HepG2 (cell line): ENCODE measurements at regions not wholly inside any gene's neighbourhood (a gene's known extent, or its start where the extent isn't known, plus 50 kb on each side); places are given as distances from the start of the nearest gene placed in this dataset.

ENCODE experiments used
- ATAC-seq: fragments of 200-7000 bp; cut with Tn5 transposase; 3 replicates; pipeline ENCODE4 v1.9.1; 2020; ENCODE audit warnings: mild to moderate bottlenecking, moderate library complexity
- BruUV-seq: library from RNA; stranded (reverse); fragments of 400-500 nt; replicated peaks from 2 replicates; lab custom pipeline; 2021; lab: Mats Ljungman, UMichigan
- CTCF ChIA-PET: fragments of 300-600 bp; formaldehyde crosslinking; extraction: SDS; loops from one replicate; lab custom pipeline; 2021; ENCODE audit warnings: low total read pairs, inconsistent platforms, low intra/inter-chr PET ratio; lab: Yijun Ruan, JAX
- POLR2A ChIA-PET: fragments of 350-600 bp; sonication (Branson Sonifier 250); formaldehyde crosslinking; loops from one replicate; lab custom pipeline; 2020; ENCODE audit warnings: antibody characterized with exemption, inconsistent platforms; lab: Yijun Ruan, JAX
- DNase-seq: peaks from one replicate; pipeline ENCODE4 v3.0.0-alpha.2; 2015; ENCODE audit warnings: low spot score
- FAIRE-seq: peaks from 3 replicates; lab custom pipeline; 2011; peaks lifted over from hg19 to GRCh38; lab: Jason Lieb, UNC
- H2AFZ ChIP-seq: one replicate; pipeline ENCODE4 v1.6.1; 2011; ENCODE audit warnings: low read length, inconsistent platforms
- H3K27ac ChIP-seq: fragments of 300-600 bp; 3 replicates; pipeline ENCODE4 v1.8.0; 2011; ENCODE audit warnings: mixed run types, mild to moderate bottlenecking, mixed read lengths, low read length, inconsistent platforms; ENCODE audit not compliant: insufficient read depth; ENCODE audit errors: extremely low read length
- H3K27me3 ChIP-seq, 2 experiments: fragments of 200-600 bp in 1 of 2; 2 replicates in 1 of 2; 3 replicates in 1 of 2; pipeline versions ENCODE4 v1.6.0 to v1.8.0; 2011; ENCODE audit warnings: low read length in 2 of 2, mild to moderate bottlenecking in 2 of 2, moderate library complexity in 2 of 2, inconsistent platforms in 1 of 2; ENCODE audit not compliant: insufficient read depth in 2 of 2, control insufficient read depth in 1 of 2
- H3K36me3 ChIP-seq, 2 experiments: fragments of 200-600 bp in 1 of 2; replicated peaks in 1 of 2; 2 replicates in 1 of 2; 3 replicates in 1 of 2; pipeline versions ENCODE4 v1.5.1 to v1.8.0; 2011; ENCODE audit warnings: low read length in 2 of 2, inconsistent platforms in 1 of 2; ENCODE audit not compliant: insufficient read depth in 2 of 2, control insufficient read depth in 1 of 2
- H3K4me1 ChIP-seq: 2 replicates; pipeline ENCODE4 v1.5.1; 2012; ENCODE audit warnings: low read length, inconsistent platforms; ENCODE audit not compliant: insufficient read depth
- H3K4me2 ChIP-seq: 2 replicates; pipeline ENCODE4 v1.6.0; 2011; ENCODE audit warnings: low read depth, low read length, inconsistent platforms
- H3K4me3 ChIP-seq, 3 experiments: fragments of 200-600 bp in 1 of 3; sonication (generic), shearing (Covaris generic) in 1 of 3; replicated peaks in 1 of 3; 2 replicates each; pipeline ENCODE4 v1.5.1; 2011 to 2016; ENCODE audit warnings: low read length in 3 of 3, inconsistent platforms in 2 of 3, low read depth in 2 of 3, mild to moderate bottlenecking in 2 of 3, control low read depth in 1 of 3, mixed read lengths in 1 of 3; ENCODE audit not compliant: insufficient read depth in 1 of 3
- H3K79me2 ChIP-seq: one replicate; pipeline ENCODE4 v1.6.1; 2011; ENCODE audit warnings: low read length, inconsistent platforms; ENCODE audit not compliant: insufficient read depth
- H3K9ac ChIP-seq: 2 replicates; pipeline ENCODE4 v1.6.0; 2011; ENCODE audit warnings: mild to moderate bottlenecking, low read depth, low read length, inconsistent platforms; ENCODE audit not compliant: insufficient read depth
- H3K9me3 ChIP-seq: 2 replicates; pipeline ENCODE4 v1.5.1; 2012; ENCODE audit warnings: mild to moderate bottlenecking, low read length
- H4K20me1 ChIP-seq: 2 replicates; pipeline ENCODE4 v1.6.0; 2011; ENCODE audit warnings: inconsistent platforms, mild to moderate bottlenecking, low read length, moderate library complexity; ENCODE audit not compliant: insufficient read depth
- ELF4 ChIP-seq: sonication (generic); formaldehyde crosslinking; IDR thresholded peaks from 2 replicates; pipeline ENCODE4 v1.5.0; 2020; ENCODE audit warnings: missing genetic modification reagents, mild to moderate bottlenecking, moderate library complexity, borderline replicate concordance
- HOXD1 ChIP-seq: sonication (generic); formaldehyde crosslinking; IDR thresholded peaks from 2 replicates; pipeline ENCODE4 v1.5.0; 2020; ENCODE audit warnings: missing genetic modification reagents
- KLF13 ChIP-seq: sonication (generic); formaldehyde crosslinking; IDR thresholded peaks from 2 replicates; pipeline ENCODE4 v1.4.0; 2020; ENCODE audit warnings: mild to moderate bottlenecking, missing genetic modification reagents
- MAFF ChIP-seq: IDR thresholded peaks from 2 replicates; pipeline ENCODE4 v1.6.1; 2011; ENCODE audit warnings: low read depth, low read length, improper control_type of control experiment
- MED1 ChIP-seq: sonication (generic); formaldehyde crosslinking; IDR thresholded peaks from 2 replicates; pipeline ENCODE4 v1.4.0; 2020; ENCODE audit warnings: missing genetic modification reagents
- ONECUT2 ChIP-seq: sonication (generic); formaldehyde crosslinking; IDR thresholded peaks from 2 replicates; pipeline ENCODE4 v1.4.0; 2020; ENCODE audit warnings: missing genetic modification reagents
- PCBP1 ChIP-seq: fragments of 200-400 bp; formaldehyde crosslinking; IDR thresholded peaks from 2 replicates; pipeline ENCODE4 v1.6.1; 2017; ENCODE audit warnings: mild to moderate bottlenecking, low read depth, low read length, borderline replicate concordance
- PHF8 ChIP-seq: sonication (generic); formaldehyde crosslinking; IDR thresholded peaks from 2 replicates; pipeline ENCODE4 v1.5.0; 2020; ENCODE audit warnings: missing genetic modification reagents
- RELA ChIP-seq: sonication (generic); formaldehyde crosslinking; IDR thresholded peaks from 2 replicates; pipeline ENCODE4 v1.4.0; 2020; ENCODE audit warnings: missing genetic modification reagents
- SNAI1 ChIP-seq: sonication (generic); formaldehyde crosslinking; IDR thresholded peaks from 2 replicates; pipeline ENCODE4 v1.5.0; 2020; ENCODE audit warnings: mild to moderate bottlenecking, missing genetic modification reagents, borderline replicate concordance
- SNAPC2 ChIP-seq: sonication (generic); formaldehyde crosslinking; IDR thresholded peaks from 2 replicates; pipeline ENCODE4 v1.8.1; 2022; ENCODE audit warnings: mild to moderate bottlenecking, missing genetic modification reagents
- STAT5B ChIP-seq: sonication (generic); formaldehyde crosslinking; IDR thresholded peaks from 2 replicates; pipeline ENCODE4 v1.4.0; 2020; ENCODE audit warnings: missing genetic modification reagents
- ZBTB8A ChIP-seq: sonication (generic); formaldehyde crosslinking; IDR thresholded peaks from 2 replicates; pipeline ENCODE4 v1.4.0; 2020; ENCODE audit warnings: mild to moderate bottlenecking, low read depth, missing genetic modification reagents, borderline replicate concordance
- ZMAT3 ChIP-seq: sonication (generic); formaldehyde crosslinking; conservative IDR thresholded peaks from 2 replicates; pipeline ENCODE4 v1.7.0; 2021; ENCODE audit warnings: missing genetic modification reagents
- ZNF292 ChIP-seq: sonication (generic); formaldehyde crosslinking; IDR thresholded peaks from 2 replicates; pipeline ENCODE4 v1.8.1; 2022; ENCODE audit warnings: mild to moderate bottlenecking, low read depth, missing genetic modification reagents, borderline replicate concordance
- ZNF549 ChIP-seq: sonication (generic); formaldehyde crosslinking; IDR thresholded peaks from 2 replicates; pipeline ENCODE4 v1.5.0; 2020; ENCODE audit warnings: missing genetic modification reagents
- ZNF558 ChIP-seq: sonication (generic); formaldehyde crosslinking; IDR thresholded peaks from 2 replicates; pipeline ENCODE4 v1.9.0; 2022; ENCODE audit warnings: mild to moderate bottlenecking, missing genetic modification reagents, borderline replicate concordance
- ZNF615 ChIP-seq: sonication (generic); formaldehyde crosslinking; IDR thresholded peaks from 2 replicates; pipeline ENCODE4 v1.5.0; 2020; ENCODE audit warnings: mild to moderate bottlenecking, missing genetic modification reagents, borderline replicate concordance
- ZNF713 ChIP-seq: sonication (generic); formaldehyde crosslinking; IDR thresholded peaks from 2 replicates; pipeline ENCODE4 v1.4.0; 2020; ENCODE audit warnings: mild to moderate bottlenecking, missing genetic modification reagents
- WGBS: methylation state at CpG from one replicate; pipeline ENCODE4 v1.1.6; 2017; ENCODE audit warnings: low lambda C conversion rate; 5-methylcytosine and 5-hydroxymethylcytosine counted together
- in situ Hi-C: cut with HindIII; loops from 2 replicates; pipeline ENCODE4 v1.10.0; 2017; ENCODE audit warnings: low pct_unique_long_range_greater_than_20kb; ENCODE audit not compliant: extremely low pct_ligation_motif_present
- intact Hi-C: fragments of 100-400 bp; cut with micrococcal nuclease; formaldehyde crosslinking; loops from one replicate; pipeline ENCODE4 v1.10.0; 2022; ENCODE audit not compliant: unreplicated experiment
- TF ChIP-seq, protein P1 (sequence below): sonication (generic); formaldehyde crosslinking; IDR thresholded peaks from 2 replicates; pipeline ENCODE4 v1.4.0; 2020; ENCODE audit warnings: mild to moderate bottlenecking, missing genetic modification reagents
- TF ChIP-seq, protein P2 (sequence below): sonication (generic); formaldehyde crosslinking; conservative IDR thresholded peaks from 2 replicates; pipeline ENCODE4 v1.8.0; 2022; ENCODE audit warnings: missing genetic modification reagents
- TF ChIP-seq, protein P3 (sequence below): sonication (generic); formaldehyde crosslinking; IDR thresholded peaks from 2 replicates; pipeline ENCODE4 v1.4.0; 2020; ENCODE audit warnings: mild to moderate bottlenecking, missing genetic modification reagents

DNA sequence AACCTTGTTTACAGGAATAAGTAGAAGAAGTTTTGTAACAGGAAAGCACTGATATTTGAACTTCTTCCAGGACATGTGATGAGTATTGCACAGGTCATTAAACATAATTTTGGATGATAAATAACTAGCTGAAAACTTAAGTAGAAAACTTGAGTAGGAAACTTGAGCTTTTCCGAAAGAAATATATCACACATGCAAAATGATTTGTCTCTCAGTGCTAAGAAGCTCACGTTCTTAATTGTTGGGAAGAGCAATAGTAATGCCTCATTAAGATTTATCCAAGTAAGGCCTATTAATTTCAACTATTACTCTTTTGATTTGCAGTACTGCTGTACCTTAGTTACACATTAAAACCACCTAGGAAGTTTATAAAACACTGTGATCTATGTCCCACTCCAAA, 1921.9 kb upstream of the LRRTM1 start (continued):
- TF ChIP-seq, protein P1, sequence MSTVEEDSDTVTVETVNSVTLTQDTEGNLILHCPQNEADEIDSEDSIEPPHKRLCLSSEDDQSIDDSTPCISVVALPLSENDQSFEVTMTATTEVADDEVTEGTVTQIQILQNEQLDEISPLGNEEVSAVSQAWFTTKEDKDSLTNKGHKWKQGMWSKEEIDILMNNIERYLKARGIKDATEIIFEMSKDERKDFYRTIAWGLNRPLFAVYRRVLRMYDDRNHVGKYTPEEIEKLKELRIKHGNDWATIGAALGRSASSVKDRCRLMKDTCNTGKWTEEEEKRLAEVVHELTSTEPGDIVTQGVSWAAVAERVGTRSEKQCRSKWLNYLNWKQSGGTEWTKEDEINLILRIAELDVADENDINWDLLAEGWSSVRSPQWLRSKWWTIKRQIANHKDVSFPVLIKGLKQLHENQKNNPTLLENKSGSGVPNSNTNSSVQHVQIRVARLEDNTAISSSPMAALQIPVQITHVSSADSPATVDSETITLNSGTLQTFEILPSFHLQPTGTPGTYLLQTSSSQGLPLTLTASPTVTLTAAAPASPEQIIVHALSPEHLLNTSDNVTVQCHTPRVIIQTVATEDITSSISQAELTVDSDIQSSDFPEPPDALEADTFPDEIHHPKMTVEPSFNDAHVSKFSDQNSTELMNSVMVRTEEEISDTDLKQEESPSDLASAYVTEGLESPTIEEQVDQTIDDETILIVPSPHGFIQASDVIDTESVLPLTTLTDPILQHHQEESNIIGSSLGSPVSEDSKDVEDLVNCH (CRISPR knock-in tag), result no peak
- TF ChIP-seq ZNF713 (no peak), ZNF615 (CRISPR knock-in tag) (no peak), ZNF549 (CRISPR knock-in tag) (no peak), MED1 (CRISPR knock-in tag) (no peak)

DNA sequence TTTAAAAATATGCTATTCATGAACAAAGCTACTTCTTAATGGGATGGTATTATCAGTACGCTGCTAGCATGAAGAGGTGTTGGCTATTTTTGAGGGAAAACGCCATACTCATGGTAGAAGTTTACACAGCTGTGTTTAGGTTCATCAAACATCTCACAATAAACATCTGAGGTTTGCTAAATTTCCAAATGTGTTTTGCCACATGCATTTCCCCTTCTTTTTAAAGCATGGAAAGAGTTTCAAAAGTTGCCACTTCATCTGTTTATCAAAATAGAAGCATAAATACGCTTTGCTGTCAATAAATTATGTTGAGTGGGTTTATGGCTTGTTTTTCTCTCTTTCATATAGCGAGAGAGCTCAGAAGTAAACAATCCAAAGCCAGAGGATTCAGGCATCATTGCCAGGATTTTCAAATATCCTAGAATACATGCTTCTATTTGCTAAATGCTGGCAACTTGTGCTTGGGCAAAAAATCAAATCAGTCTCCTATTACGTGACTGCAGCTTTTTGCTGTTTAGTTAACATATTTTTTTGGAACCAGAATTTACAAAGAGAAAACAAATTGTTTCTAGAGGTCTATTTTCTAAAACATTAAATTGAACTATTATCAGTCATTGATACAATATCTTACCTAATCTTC, 1919.9 kb upstream of the LRRTM1 start:
- in situ Hi-C loops (no loop called here), intact Hi-C loops (no loop called here)
- BruUV-seq, result no TSS peak
- H2AFZ ChIP-seq, result no peak overlapping the region
- H3K9me3 ChIP-seq, result peaks cover 68% of the 10 kb centered on the region
- H3K36me3 ChIP-seq, result no peaks in the 10 kb centered on the region
- no peak overlapping the region for H3K27ac ChIP-seq
- no peak for DNase-seq
- CTCF ChIA-PET, result no interaction called here
- POLR2A ChIA-PET, result no interaction called here
- no peak for ATAC-seq
- H3K4me2 ChIP-seq, result no peak overlapping the region
- no peaks in the 10 kb centered on the region for H3K27me3 ChIP-seq
- H3K79me2 ChIP-seq, result no peaks in the 10 kb centered on the region
- H3K4me1 ChIP-seq, result no peaks in the 10 kb centered on the region
- no peaks in the 10 kb centered on the region for H4K20me1 ChIP-seq
- H3K9ac ChIP-seq, result no peak overlapping the region
- WGBS, result 4% methylated on average over 5 of the region's 5 CpGs
- no peak overlapping the region for H3K4me3 ChIP-seq
- no peak for FAIRE-seq
- no peak for TF ChIP-seq ZBTB8A
- no peak for TF ChIP-seq ZNF292
- no peak for TF ChIP-seq ONECUT2 (CRISPR knock-in tag)
- TF ChIP-seq SNAPC2 (CRISPR knock-in tag), result no peak
- no peak for TF ChIP-seq RELA (CRISPR knock-in tag)
- TF ChIP-seq STAT5B (CRISPR knock-in tag), result no peak
- TF ChIP-seq ZNF558, result no peak
- TF ChIP-seq PHF8, result no peak
- no peak for TF ChIP-seq SNAI1
- no peak for TF ChIP-seq HOXD1
- TF ChIP-seq MAFF, result no peak
- TF ChIP-seq, protein P2, sequence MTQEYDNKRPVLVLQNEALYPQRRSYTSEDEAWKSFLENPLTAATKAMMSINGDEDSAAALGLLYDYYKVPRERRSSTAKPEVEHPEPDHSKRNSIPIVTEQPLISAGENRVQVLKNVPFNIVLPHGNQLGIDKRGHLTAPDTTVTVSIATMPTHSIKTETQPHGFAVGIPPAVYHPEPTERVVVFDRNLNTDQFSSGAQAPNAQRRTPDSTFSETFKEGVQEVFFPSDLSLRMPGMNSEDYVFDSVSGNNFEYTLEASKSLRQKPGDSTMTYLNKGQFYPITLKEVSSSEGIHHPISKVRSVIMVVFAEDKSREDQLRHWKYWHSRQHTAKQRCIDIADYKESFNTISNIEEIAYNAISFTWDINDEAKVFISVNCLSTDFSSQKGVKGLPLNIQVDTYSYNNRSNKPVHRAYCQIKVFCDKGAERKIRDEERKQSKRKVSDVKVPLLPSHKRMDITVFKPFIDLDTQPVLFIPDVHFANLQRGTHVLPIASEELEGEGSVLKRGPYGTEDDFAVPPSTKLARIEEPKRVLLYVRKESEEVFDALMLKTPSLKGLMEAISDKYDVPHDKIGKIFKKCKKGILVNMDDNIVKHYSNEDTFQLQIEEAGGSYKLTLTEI (CRISPR knock-in tag), result no peak
- TF ChIP-seq, protein P3, sequence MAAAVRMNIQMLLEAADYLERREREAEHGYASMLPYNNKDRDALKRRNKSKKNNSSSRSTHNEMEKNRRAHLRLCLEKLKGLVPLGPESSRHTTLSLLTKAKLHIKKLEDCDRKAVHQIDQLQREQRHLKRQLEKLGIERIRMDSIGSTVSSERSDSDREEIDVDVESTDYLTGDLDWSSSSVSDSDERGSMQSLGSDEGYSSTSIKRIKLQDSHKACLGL (CRISPR knock-in tag), result no peak
- TF ChIP-seq PCBP1, result no peak
- TF ChIP-seq KLF13 (CRISPR knock-in tag), result no peak
- no peak for TF ChIP-seq ZMAT3
- TF ChIP-seq ELF4, result no peak
